Natural killer cell treated with Interleukin-12 subunit alpha and Interleukin-12 subunit beta and Interleukin-15 and Interleukin-18, amount 100 ng/mL, for 72 hours (primary cell): ENCODE measurements at regions not wholly inside any gene's neighbourhood (a gene's known extent, or its start where the extent isn't known, plus 50 kb on each side); places are given as distances from the start of the nearest gene placed in this dataset.

Source experiments
- ATAC-seq, 2 donors: fragments of 150-1000 bp; cut with Tn5 transposase in 1 of 2; sonication (Bioruptor Pico), chemical (Tn5 transposase) in 1 of 2; 2 replicates each; pipeline ENCODE4 v1.10.0; 2021
- DNase-seq: peaks from one replicate; pipeline ENCODE4 v3.0.0; 2022; ENCODE audit warnings: low spot score
- H3K27ac Mint-ChIP-seq, 2 donors: 1 replicate in 1 of 2; 2 replicates in 1 of 2; pipeline ENCODE4 v1.8.0; 2022; ENCODE audit warnings: mixed read lengths in 2 of 2, mild to moderate bottlenecking in 1 of 2, moderate library complexity in 1 of 2
- H3K27me3 Mint-ChIP-seq, 2 donors: 1 replicate in 1 of 2; 2 replicates in 1 of 2; pipeline ENCODE4 v1.8.0; 2022; ENCODE audit warnings: mixed read lengths in 2 of 2
- H3K36me3 Mint-ChIP-seq: one replicate; pipeline ENCODE4 v1.8.0; 2022; ENCODE audit warnings: mixed read lengths
- H3K4me1 Mint-ChIP-seq, 2 donors: 1 replicate in 1 of 2; 2 replicates in 1 of 2; pipeline ENCODE4 v1.8.0; 2022; ENCODE audit warnings: low read depth in 2 of 2, mixed read lengths in 2 of 2, mild to moderate bottlenecking in 1 of 2
- H3K4me3 Mint-ChIP-seq: one replicate; pipeline ENCODE4 v1.8.0; 2022; ENCODE audit warnings: mixed read lengths
- H3K9me3 Mint-ChIP-seq: 2 replicates; pipeline ENCODE4 v1.8.0; 2022; ENCODE audit warnings: mixed read lengths

- Mint-ChIP-seq H3K4me1 (no peaks in the 10 kb centered on the region), H3K36me3 (no peaks in the 10 kb centered on the region), H3K4me3 (no peak overlapping the region), H3K9me3 (no peaks in the 10 kb centered on the region), H3K27ac (no peak overlapping the region), H3K27me3 (peaks cover 2 to 19% of the 10 kb centered on the region in 2 donors)
- ATAC-seq (no peak), DNase-seq (no peak)
Observed at GRCh38 chr22:48806227-48806781, 1021.4 kb downstream of the BRD1 start.

DNA sequence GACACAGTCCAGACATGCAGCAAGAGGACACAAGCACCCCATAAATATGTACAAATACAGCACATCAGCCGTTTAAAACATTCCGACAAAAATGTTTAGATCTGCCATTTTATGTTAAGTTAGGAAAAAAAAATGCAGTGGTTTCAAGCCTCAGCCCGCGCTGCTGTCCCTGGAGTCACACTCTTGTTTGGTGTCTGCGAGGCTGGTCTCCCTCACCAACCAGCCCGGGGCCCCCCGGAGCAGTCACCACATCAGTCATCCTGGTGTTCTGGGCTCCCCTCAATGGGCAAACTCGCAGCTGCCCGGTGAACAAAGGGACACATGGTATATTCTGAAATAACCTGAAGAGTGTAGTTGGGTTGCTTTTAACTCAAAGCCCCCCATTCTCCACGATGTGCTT lies 1022.2 kb downstream of the BRD1 start:
- no peaks in the 10 kb centered on the region for H3K36me3 Mint-ChIP-seq
- DNase-seq, result no peak
- H3K27ac Mint-ChIP-seq, result no peak overlapping the region
- H3K4me3 Mint-ChIP-seq, result no peak overlapping the region
- H3K9me3 Mint-ChIP-seq, result no peaks in the 10 kb centered on the region
- no peak for ATAC-seq
- H3K27me3 Mint-ChIP-seq, result peaks cover 2 to 16% of the 10 kb centered on the region in 2 donors
- no peaks in the 10 kb centered on the region for H3K4me1 Mint-ChIP-seq

- ATAC-seq (no peak), DNase-seq (no peak)
- Mint-ChIP-seq H3K4me1 (no peaks in the 10 kb centered on the region), H3K36me3 (no peaks in the 10 kb centered on the region), H3K27ac (no peak overlapping the region), H3K27me3 (peaks cover 2 to 11% of the 10 kb centered on the region in 2 donors), H3K9me3 (no peaks in the 10 kb centered on the region), H3K4me3 (no peak overlapping the region)
Observed at GRCh38 chr22:48804811-48805301, 1022.8 kb downstream of the BRD1 start.

DNA sequence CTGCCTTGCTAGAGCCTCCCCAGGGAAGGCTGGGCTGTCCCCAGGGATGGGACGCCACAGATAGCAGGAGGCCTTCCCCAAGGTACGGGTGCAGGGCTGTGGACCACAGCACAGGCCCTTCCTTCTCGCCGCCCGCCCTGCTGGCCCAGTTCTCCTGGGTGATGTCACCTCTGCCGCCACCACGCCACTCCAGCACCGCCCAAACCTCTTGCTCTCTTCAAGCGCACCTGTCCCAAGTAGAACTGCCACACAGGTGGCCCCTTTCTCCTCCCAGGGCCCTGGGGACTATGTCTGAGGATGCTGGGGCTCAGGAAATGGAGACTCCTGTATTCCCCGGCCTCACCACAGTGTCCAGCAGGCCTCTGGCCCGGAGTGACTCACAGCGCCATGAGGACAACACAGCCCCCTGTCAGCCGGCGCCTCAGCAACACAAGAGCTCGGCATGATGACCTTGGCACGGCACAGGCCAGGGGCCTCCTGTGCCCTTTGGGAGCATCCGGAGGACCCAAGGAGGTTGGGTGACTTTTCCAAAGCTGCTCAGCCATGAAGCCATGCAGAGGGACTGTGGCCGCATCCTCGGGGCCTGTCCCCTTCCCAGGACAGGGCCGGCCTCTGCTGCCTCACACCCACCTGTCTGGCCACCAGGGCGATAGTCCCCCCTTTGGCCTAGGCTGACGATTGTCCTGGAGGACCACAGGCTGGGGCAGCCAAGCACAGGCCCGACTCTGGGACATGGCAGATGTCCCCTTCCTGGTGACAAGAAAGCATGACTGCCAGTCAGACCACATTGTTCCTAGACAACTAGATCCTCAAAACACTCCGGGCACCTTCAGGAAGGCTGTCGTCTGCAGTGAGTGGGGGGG lies 1023.5 kb downstream of the BRD1 start:
- Mint-ChIP-seq H3K4me1 (no peaks in the 10 kb centered on the region), H3K4me3 (no peak overlapping the region), H3K9me3 (no peaks in the 10 kb centered on the region), H3K36me3 (no peaks in the 10 kb centered on the region), H3K27ac (no peak overlapping the region), H3K27me3 (peaks cover 2 to 4% of the 10 kb centered on the region in 2 donors)
- DNase-seq (no peak), ATAC-seq (no peak)

DNA sequence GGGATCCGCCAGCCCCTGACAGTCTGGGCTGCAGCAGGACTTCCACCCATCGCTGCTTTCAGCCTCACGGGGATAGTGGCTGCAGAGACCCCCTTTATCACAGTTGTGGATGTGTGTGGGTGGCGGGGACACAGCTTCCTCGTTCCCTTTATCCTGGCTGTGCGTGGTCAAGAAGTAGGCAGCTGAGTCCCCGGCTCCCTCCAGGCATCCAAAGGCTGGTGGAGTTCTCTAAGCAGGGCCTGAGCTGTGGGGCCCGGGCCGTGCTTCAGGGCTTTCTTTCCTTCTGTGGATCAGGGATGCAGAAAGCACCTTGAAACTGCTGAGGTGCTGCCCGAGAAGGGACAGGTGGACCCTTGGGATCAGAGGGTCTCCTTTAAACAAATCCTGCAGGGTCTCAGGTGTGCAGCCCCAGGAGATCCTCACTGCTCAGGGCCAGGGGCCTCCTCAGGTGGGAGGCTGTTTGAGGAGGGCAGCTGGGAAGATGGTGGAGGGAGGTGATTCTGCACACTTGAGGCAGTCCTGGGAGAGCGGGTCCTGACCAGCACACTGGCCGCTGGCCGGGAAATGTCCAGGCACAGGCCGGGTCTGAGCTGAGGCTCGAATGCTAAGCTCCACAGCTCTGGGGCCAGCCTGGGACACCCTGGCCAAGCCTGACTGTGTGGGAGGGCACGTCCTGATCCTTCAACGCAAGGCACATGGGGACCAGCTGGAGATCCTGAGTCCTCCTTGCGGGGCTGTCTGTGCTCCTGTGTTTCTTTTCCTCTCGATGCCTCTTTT lies 1024.3 kb downstream of the BRD1 start:
- Mint-ChIP-seq H3K27me3 (no peaks in the 10 kb centered on the region), H3K4me3 (no peak overlapping the region), H3K9me3 (no peaks in the 10 kb centered on the region), H3K27ac (no peak overlapping the region), H3K4me1 (no peaks in the 10 kb centered on the region), H3K36me3 (no peaks in the 10 kb centered on the region)
- DNase-seq (no peak), ATAC-seq (no peak)

DNA sequence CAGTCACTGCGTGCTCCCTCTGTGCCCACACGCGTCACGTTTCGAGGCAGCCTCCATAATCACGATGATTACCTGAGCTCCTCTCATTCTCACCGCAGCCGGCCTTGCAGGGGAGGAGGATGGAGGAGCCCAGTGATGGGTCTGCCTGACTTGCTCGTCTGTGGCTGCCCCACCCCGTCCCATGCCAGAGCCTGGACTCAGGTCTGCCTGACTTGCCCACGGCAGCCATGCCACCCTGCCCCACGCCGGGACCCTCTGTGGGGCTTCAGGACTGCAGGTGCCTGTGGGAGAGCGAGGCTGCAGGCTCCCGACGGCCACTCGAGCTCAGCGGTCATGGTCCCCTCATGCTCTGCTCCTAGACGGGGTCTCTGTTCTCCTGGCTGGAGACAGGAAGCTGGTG lies 1025.1 kb downstream of the BRD1 start:
- no peaks in the 10 kb centered on the region for H3K36me3 Mint-ChIP-seq
- H3K27me3 Mint-ChIP-seq, result no peaks in the 10 kb centered on the region
- no peak for ATAC-seq
- no peak overlapping the region for H3K4me3 Mint-ChIP-seq
- DNase-seq, result no peak
- no peaks in the 10 kb centered on the region for H3K4me1 Mint-ChIP-seq
- no peaks in the 10 kb centered on the region for H3K9me3 Mint-ChIP-seq
- H3K27ac Mint-ChIP-seq, result no peak overlapping the region

DNA sequence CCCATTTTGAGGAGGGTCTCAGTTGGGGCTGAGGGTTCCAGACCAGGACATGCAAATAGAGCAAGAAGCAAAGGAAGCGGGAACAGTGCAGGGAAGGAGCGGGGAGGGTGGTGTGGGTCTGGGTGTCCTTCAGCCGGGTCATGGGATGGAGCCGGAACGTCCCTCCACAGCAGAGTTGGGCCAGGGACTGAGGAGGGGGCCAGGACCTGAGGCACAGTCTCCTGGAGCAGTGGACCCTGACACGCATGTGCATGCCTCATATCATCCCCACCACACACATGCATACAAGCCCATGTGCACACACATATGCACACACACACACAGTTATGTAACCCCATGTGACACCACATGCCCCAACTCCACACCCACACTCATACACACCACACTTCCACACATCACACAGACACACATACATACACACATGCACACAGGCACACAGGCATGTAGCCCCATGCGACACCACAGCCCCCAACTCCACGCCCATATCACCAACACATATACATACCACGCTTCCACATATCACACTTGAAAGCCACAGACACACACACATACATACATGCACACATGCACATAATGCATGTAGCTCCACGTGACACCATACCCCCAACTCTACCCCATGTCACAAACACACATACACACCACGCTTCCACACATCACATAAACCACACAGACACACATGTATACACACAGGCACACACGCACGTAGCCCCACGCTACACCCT lies 1026.6 kb downstream of the BRD1 start:
- no peak for ATAC-seq
- no peaks in the 10 kb centered on the region for H3K4me1 Mint-ChIP-seq
- H3K27ac Mint-ChIP-seq, result no peak overlapping the region
- no peak for DNase-seq
- H3K4me3 Mint-ChIP-seq, result no peak overlapping the region
- no peaks in the 10 kb centered on the region for H3K36me3 Mint-ChIP-seq
- H3K27me3 Mint-ChIP-seq, result no peaks in the 10 kb centered on the region
- no peaks in the 10 kb centered on the region for H3K9me3 Mint-ChIP-seq

DNA sequence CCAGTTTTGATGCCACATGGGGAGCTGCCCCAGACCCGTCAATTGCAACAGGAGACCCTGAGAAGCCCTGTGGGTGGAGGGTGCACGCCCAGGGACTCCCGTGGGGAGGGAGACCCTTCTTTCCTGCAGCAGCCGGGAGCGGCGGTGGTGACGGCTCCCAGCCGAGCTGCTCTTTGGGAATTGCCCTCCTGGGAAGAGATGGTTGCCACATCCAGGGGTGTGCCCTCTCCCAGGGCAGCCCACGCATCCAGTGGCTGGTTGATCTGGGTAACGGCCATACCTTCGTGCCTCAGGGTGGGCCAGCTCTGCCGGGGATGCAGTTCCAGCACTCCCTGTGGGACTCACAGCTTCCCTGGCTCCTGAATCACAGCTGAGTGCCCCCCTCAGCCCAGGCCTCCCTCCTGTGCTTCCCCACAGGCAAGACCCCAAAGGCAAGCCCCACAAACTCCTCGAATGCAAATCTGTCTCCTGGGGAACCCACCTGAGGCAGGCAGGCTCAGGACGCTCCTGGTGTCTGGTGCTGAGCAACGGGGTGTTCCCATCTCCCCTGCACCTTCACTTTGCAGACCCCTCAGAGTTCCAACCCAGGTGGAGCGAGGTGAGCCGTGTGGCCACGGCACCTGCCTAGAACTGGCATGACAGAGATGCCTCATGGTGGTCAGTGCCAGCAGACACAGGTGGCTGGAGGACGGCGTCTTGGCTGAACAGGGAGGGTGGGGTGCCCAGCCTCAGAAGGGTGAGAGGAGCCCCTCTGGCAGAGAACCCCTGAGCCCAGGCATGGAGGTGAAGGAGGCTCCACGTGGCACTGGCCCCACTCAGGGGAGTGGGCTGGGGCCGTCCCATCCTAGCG lies 1027.4 kb downstream of the BRD1 start:
- H3K4me3 Mint-ChIP-seq, result no peak overlapping the region
- H3K27me3 Mint-ChIP-seq, result no peaks in the 10 kb centered on the region
- no peaks in the 10 kb centered on the region for H3K4me1 Mint-ChIP-seq
- ATAC-seq, result no peak
- no peak overlapping the region for H3K27ac Mint-ChIP-seq
- DNase-seq, result no peak
- H3K9me3 Mint-ChIP-seq, result no peaks in the 10 kb centered on the region
- no peaks in the 10 kb centered on the region for H3K36me3 Mint-ChIP-seq

GRCh38 chr22:48799227-48799970 lies 1028.3 kb downstream of the BRD1 start:
- H3K27me3 Mint-ChIP-seq, result peaks cover 0 to 4% of the 10 kb centered on the region in 2 donors
- H3K4me3 Mint-ChIP-seq, result no peak overlapping the region

DNA sequence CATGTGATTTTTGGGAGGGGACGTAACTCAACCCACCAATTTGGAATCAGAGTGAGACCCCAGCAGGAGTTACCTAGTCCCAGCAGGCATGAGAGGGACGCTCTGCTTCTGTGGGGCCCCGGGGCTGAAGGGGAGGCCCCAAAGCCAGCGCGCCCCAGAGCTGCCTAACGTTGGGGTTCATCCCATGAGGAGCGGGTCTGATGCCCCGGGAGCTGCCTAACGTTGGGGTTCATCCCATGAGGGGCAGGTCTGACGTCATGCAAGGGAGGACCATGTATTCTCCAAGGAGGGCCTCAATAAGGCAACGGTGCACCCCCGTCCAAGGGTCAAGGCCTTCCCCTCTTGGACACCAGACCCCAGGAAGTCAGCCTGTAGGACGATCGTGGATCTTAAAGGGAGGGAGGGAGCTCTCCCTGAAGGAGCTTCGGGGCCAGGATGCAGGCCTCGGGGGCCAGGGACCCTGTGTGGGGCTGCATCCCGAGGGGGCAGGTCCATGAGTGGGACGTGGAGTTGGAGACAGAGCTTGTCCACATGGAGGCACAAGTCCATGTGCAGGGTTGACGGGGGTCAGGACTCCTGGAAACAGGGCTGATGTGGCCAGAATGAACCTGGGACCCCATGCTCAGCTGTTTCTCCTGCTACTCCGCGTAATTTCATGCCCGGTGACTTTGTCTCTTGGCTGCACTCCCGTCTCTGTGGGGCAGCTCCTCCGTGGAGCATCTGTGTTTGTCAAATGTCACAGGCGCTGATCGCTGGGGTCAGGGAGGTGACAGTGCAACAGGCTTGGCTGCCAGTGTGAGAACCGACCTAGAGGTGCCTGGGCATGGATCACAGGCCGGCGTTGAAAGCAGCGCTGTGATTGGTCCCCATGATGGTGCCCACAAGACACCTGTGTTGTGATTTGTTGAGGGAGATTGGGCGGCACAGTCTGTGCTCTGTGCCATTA lies 1029.1 kb downstream of the BRD1 start:
- Mint-ChIP-seq H3K27ac (no peak overlapping the region), H3K9me3 (peaks cover 3% of the 10 kb centered on the region), H3K27me3 (peaks cover 0 to 11% of the 10 kb centered on the region in 2 donors), H3K4me3 (no peak overlapping the region), H3K36me3 (no peaks in the 10 kb centered on the region), H3K4me1 (no peaks in the 10 kb centered on the region)
- ATAC-seq, result no peak
- DNase-seq, result no peak

More at GRCh38 chr22:48799227-48799970, 1028.3 kb downstream of the BRD1 start:
- ATAC-seq, result no peak
- Mint-ChIP-seq H3K9me3 (no peaks in the 10 kb centered on the region), H3K36me3 (no peaks in the 10 kb centered on the region), H3K4me1 (no peaks in the 10 kb centered on the region), H3K27ac (no peak overlapping the region)
- DNase-seq, result no peak

DNA sequence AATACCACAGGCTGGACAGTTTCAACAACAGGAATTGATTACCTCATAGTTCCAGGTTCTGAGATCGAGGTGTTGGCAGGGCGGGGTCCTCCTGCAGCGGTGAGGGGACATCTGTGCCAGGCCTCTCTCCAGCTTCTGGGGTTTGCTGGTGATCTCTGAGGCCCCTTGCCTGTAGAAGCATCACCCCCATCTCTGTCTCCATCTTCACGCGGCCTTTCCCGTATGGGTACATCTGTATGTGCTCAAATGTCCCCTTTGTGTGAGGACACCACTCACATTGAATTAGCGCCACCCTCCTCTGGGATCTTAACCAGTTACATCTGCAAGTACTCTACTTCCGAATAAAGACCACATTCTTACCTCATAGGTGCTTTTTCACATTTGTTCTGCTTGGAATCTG lies 1029.9 kb downstream of the BRD1 start:
- Mint-ChIP-seq H3K4me3 (no peak overlapping the region), H3K36me3 (no peaks in the 10 kb centered on the region), H3K27ac (no peak overlapping the region), H3K9me3 (peaks cover 3% of the 10 kb centered on the region), H3K27me3 (peaks cover 2 to 20% of the 10 kb centered on the region in 2 donors), H3K4me1 (no peaks in the 10 kb centered on the region)
- ATAC-seq (no peak), DNase-seq (no peak)
